ENCODE measurements at regions not wholly inside any gene's neighbourhood (a gene's known extent, or its start where the extent isn't known, plus 50 kb on each side); places are given as distances from the start of the nearest gene placed in this dataset.

GRCh38 chr9:82726424-82727276 is 336.3 kb downstream of the RASEF start:
- TF ChIP-seq CTCF (IDR thresholded peaks at IDR 0.05; ENCODE audit: insufficient read depth, low read length, poor library complexity, severe bottlenecking) (no peak), EZH2phosphoT487 (conservative IDR thresholded peaks at IDR 0.05; ENCODE audit: low read length) (no peak)
